NCI-H345 treated with DMSO at 0.1 percent for 48 hours (cell line): ENCODE measurements at regions not wholly inside any gene's neighbourhood (a gene's known extent, or its start where the extent isn't known, plus 50 kb on each side); places are given as distances from the start of the nearest gene placed in this dataset.
"Not testable (repeated sequence)": the region's sequence is repeated elsewhere in the genome, so short reads cannot be mapped to it uniquely, and the experiment has no call there.

Experiments
- DNase-seq: peaks from one replicate; lab custom pipeline; 2025; ENCODE audit not compliant: unreplicated experiment; lab: John Stamatoyannopoulos, UW

DNA sequence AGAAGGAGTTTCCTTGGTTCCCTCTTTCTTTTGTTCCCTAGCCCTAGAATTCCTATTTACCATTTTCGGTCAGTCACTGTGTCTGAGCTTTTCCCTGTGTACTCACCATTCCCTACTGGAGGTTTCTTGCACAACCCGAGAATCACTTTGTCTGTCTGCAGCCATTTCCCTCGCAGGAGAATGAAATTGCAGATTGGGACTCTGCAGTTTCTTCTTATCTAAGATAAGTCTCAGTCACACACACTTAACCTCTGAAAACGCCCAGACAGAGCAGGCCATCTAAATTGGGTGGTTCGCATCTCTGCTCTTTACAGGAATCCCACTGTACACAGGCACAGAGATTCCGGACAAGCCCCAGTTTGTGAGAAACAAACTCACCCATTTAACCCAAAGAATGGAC is 58.6 kb upstream of the CNTNAP2 start:
- no peak for DNase-seq

DNA sequence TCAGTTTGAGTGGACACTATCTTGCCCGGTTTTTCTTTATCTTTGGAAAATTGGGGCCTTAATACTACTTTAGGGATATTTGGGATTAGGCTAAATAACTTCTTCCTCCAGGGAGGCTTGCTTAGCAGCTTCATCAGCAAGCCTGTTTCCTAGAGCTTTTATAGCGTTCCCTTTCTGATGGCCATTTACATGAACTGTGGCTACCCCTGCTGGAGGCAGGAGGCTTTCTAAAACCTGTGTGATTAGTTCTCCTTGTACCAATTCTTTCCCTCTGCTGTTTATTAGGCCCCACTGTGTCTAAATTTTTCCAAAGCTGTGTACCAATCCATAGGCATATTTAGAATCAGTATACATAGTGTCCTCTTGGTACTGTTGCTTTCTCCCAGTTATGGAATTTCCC is 61.7 kb upstream of the CNTNAP2 start:
- DNase-seq = no peak

DNA sequence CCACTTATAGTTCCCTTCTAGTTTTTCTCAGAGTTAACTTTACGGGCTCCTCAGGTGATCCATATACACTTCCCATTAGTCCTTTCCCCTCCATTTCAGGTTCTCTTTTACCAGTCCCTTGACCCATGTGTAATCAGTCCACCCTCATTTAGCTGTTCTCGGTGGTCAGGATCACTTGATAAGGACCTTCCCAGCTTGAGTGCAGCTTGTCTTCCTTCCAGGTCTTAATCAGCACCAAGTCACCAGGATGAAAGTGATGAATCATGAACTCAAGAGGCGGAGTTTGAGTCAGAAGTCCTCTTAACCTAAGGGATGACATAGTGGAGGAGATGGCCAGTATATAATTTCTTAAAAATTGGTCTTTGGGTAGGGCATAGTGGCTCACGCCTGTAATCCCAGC is 63.1 kb upstream of the CNTNAP2 start:
- no peak for DNase-seq

DNA sequence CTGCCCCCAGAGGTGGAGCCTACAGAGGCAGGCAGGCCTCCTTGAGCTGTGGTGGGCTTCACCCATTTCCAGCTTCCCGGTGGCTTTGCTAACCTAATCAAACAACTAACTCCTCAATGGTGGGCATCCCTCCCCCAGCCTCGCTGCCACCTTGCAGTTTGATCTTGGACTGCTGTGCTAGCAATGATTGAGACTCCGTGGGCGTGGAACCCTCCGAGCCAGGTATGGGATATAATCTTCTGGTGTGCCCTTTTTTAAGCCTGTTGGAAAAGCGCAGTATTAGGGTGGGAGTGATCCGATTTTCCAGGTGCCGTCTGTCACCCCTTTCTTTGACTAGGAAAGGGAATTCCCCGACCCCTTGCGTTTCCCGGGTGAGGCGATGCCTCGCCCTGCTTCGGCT is 73.3 kb upstream of the CNTNAP2 start:
- not testable (repeated sequence) for DNase-seq

DNA sequence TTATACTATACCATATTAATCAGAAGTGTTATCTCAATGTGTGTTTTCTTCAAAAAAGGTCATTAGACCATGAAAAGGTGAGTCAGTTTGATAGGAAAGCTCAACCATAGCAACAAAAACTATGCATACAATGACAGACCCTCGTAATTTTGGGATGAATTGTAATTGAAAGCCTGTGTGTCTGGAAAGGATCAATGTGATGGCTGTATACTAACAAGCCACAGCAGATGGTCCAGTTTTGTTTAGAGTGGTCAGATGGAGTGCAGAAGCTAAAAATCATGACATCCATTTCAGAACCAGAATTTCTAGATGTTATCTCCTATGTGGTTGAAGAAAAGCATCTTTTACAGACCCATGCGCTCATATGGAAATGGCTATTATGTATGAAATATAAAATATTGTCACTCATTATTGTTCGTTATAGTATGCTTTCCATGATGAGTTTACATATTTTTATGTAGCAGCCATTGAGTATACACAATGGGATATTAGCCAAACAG is 88.3 kb upstream of the CNTNAP2 start:
- DNase-seq = no peak

DNA sequence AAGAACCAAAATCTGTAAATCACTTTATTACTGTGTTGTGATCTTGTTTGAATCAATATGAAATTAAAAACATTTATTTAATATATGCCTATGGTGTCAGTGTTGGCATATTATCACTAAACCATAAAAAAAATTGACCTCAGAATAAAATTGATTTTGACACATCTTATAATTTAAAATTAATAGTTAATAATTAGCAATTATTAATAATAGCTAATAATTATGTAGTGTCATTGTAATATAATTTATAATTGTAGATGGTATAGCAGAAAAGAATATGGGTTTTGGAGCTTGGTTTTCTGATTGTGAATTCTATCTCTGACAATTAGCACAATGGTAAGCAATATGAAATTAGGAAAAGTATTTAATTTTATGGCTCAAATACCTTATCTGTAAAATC is 89.4 kb upstream of the CNTNAP2 start:
- no peak for DNase-seq

DNA sequence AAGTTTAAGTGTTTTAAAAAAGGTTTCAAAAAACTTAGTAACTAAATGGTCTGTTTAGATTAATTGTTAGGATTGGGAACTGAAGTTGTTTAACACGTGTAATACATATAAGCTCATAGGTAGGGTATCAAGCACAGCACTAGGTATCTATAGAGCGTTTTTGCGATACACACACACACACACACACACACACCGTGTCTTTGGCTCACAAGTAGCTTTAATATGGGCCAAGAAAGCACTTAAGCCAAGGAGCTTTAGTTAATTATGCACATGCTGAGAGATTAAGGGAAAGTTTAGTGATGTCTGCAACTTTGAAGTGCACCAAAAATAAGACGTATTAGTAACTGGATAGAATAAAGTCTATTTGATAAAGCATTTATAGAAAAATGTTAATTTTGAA is 93.8 kb upstream of the CNTNAP2 start:
- no peak for DNase-seq

DNA sequence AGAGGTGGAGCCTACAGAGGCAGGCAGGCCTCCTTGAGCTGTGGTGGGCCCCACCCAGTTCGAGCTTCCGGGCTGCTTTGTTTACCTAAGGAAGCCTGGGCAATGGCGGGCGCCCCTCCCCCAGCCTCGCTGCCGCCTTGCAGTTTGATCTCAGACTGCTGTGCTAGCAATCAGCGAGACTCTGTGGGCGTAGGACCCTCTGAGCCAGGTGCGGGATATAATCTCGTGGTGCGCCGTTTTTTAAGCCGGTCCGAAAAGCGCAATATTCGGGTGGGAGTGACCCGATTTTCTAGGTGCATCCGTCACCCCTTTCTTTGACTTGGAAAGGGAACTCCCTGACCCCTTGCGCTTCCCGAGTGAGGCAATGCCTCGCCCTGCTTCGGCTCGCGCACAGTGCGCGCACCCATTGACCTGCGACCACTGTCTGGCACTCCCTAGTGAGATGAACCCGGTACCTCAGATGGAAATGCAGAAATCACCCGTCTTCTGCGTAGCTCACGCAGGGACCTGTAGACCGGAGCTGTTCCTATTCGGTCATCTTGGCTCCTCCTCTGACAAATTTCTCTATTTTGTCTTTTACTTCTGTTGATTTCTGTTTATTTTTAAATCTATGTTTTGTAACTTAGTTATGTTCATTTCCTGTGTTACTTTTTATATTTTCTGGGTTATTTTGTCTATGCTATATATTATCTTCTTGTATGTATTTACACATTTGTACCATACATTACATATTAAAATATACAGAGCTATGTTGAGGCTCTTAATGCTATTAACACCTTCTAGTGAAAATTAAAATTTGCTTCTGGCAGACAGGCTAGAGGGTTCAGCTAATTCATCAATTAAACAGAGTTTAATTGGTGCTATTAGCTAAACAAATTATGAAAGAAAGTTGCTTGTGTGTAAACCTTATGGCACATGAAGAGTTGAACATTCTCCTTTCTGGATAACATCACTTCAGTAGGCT is 97.3 kb upstream of the CNTNAP2 start:
- not testable (repeated sequence) for DNase-seq

DNA sequence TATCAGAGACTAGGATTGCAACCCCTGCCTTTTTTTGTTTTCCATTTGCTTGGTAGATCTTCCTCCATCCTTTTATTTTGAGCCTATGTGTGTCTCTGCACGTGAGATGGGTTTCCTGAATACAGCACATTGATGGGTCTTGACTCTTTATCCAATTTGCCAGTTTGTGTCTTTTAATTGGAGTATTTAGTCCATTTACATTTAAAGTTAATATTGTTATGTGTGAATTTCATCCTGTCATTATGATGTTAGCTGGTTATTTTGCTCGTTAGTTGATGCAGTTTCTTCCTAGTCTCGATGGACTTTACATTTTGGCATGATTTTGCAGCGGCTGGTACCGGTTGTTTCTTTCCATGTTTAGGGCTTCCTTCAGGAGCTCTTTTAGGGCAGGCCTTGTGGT is 99.2 kb upstream of the CNTNAP2 start:
- not testable (repeated sequence) for DNase-seq

DNA sequence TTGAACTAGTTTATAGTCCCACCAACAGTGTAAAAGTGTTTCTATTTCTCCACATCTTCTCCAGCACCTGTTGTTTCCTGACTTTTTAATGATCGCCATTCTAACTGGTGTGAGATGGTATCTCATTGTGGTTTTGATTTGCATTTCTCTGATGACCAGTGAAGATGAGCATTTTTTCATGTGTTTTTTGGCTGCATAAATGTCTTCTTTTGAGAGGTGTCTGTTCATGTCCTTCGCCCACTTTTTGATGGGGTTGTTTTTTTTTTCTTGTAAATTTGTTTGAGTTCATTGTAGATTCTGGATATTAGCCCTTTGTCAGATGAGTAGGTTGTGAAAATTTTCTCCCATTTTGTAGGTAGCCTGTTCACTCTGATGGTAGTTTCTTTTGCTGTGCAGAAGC is 102.4 kb upstream of the CNTNAP2 start:
- not testable (repeated sequence) for DNase-seq

DNA sequence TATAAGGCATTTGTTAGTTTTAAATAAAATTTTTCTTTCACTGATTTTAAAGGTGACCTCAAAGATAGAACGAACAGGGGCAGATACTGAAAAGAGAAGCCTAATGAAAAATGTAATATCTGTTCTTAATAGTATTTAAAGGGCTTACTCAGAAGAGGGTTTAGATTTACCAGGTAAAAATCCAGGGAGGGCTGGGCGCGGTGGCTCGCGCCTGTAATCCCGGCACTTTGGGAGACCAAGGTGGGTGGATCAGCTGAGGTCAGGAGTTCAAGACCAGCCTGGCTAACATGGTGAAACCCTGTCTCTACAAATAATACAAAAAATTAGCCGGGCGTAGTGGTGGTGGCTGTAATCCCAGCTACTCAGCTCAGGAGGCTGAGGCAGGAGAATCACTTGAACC is 108.3 kb upstream of the CNTNAP2 start:
- no peak for DNase-seq

DNA sequence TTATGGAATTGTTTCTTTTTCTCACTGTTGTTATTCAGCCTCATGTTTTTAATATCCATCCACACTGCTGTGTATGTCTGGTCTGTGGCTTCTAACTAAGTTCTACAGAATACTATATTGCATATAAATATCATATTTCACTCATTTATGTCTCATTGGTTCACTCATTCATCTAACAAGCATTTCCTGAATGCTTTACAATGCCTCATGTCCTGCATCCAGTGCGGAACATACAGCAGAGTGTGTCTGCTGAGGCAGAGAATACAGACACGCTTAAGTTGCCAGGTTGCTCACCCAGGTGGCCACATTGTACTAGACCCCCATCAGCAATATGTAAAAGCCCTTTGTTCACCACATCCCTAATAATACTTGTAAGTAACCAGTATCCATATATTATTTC is 111.8 kb upstream of the CNTNAP2 start:
- DNase-seq = no peak

DNA sequence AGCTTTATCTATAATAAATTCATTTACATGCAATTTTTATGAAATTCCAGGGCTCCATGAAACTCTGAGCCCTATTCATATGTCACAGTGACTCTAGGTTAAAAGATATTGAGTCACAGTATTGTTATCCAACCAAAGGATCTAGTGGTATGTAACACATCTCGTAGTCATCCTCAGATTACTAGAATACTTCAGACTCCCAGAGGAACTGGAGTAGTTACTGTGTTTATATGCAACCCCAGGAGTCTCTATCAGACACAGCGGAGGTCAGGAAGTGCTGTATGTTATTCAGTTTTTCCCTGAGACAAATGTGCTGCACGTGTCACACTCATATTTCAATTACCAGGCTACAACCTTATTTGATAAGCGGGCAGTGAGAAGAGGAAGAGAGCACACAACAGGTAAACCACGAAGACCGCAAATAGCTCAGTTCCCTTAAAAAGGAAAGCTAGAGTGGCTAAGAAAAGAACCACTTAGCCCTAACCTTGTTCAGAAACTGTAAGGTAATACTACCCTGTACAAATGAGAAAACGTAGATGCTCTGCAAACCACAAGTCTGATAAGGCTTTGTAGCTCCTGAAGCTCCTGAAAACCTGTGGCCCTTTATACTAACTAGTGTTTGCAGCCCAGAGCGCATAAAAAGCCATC is 114.0 kb upstream of the CNTNAP2 start:
- no peak for DNase-seq

DNA sequence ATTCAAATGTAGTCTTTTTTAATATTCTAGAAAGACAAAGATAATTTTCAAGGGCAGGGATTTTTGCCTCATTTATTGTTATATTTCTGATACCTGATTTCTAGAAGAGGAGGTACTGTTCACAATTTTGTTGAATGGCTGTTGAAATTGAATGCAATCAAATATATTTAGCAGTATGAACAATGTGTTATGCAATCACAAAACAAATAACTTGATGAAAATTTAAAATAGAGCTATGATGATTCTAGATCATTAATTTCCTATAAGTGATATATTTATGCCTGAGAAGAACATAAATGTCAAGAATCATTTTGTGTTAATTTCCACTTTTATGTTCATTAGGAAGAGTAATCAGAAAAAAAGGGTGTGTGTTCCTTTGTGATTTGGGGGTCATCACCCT is 114.6 kb upstream of the CNTNAP2 start:
- DNase-seq = no peak

DNA sequence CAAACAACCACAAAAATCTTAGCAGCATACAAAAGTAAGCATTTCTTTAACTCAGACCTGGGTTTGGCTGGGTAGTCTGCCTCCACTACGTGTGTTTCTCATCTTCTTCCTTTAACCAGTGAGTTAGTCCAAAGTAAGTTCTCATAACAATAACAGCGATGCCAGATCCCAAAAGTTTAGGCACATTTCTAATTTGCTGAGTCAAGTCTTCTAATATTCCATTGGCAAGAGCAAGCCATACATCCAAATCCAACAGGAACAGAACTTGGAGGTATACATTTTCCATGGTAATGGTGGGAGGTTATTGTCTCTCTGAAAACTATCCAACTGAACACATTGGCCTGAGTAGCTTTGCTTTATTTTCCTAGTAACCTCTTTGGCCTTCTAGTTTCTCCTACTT is 115.7 kb upstream of the CNTNAP2 start:
- no peak for DNase-seq

DNA sequence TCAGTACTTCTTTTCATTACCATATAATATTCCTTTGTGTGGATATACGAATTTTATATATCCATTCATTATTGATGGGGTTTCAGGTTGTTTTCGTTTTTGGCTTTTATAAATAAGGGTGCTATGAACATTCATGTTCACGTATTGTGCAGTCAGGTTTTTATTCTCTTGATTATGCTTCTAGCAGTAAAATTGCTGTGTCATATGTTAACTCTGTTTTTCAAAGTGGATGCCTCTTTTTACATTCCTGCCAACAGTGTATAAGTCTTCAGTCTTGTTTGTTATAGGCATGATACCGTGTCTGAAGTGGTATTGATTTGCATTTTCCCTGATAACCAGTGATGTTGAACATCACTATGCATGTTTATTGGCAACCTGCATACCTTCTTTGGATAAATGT is 127.1 kb upstream of the CNTNAP2 start:
- DNase-seq = no peak

DNA sequence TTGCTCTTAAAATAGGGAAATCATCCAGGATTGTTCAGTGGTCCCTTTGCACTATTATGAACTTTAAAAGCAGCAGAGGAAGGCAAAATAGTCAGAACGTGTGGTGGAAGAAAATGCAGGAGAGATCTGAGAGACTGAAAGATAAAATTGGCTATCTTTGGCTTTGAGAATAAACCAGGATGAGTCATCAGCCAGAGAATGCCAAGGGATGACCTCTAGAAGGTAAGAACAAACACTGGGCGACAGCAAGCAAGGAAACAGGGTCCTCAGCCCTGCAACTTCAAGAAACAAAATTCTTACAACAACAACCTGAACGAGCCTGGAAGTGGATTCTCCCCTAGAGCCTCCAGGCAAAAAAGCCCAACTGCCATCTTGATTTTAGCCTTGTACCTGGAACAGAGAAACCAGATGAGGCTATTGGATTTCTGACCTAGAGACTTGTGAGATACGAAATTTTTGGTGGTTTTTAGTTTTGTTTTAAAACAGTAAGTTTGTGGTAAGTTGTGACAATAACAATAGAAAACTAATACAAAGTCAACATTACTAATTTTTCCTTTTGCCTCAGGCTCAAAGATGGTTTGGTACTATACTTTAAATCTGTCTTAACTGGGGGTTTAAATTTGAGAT is 130.2 kb upstream of the CNTNAP2 start:
- DNase-seq = no peak

DNA sequence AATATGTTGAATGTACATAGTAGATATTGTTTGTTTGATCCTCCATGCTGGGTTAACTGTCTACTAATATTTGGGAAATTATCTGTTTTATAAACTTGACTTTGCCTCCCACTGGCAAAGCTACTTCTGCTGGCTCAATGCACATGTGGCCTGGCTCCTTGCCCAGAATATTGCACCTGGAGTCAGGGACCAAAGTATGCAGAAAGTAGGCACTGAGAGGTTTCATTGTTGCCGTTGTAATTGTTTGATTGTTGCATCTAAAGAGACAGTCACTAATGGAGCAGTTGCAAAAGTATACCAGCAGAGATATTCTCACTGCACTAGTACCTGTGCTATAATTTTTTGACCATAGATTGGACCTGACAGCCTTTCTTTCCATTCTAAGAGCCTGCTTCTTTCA is 137.8 kb upstream of the CNTNAP2 start:
- DNase-seq = peak; percentile 97

DNA sequence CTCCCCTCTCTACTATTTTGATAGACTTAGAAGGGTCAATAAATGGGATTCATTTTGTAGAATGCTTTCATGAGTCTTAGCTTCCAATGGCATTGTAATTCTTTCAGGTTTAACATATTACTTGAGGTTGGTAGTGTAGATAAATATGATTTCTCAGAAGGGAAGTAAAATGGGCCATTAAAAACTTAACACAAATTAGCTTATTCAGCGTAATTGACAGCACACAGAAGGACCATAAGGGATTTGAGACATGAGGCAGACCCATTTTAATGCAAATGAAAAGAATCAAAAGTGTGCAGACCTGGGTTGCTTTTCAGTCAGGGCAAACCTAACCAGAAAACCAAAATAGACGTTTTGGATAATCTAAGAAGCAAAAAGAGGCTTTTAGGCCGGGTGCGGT is 156.6 kb upstream of the CNTNAP2 start:
- no peak for DNase-seq

DNA sequence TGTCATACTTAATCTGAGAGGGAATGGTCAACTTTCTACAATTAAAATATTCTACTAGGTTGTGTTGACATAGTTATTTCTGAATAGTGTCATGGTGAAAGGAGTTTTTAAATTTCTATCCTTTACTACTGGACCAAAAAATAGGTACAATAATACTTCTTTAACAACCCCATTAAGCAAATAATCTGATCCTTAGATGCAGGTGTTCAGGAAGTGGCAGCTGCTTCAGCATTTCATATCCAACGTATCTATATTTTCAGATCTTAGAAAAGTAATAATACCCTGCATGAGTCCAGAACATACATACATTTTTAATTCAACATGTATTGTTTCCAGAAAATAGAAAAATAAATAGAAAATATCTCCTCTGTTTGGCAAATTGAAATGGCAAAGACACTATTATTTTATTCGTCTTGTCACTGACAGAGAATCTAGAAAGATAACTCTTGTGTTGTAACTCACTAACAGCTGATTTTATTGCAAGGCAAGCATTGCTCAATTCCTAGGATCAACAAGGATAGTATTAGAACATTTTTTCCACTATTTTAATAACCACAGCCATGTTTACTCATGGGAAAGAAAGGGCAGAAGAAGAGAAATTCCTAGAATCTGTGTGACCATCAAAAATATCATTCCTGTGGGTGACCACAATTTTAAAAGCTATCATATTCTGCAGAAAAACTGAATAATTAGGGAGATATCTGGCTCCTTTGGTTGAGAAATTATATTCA is 159.3 kb upstream of the CNTNAP2 start:
- no peak for DNase-seq

DNA sequence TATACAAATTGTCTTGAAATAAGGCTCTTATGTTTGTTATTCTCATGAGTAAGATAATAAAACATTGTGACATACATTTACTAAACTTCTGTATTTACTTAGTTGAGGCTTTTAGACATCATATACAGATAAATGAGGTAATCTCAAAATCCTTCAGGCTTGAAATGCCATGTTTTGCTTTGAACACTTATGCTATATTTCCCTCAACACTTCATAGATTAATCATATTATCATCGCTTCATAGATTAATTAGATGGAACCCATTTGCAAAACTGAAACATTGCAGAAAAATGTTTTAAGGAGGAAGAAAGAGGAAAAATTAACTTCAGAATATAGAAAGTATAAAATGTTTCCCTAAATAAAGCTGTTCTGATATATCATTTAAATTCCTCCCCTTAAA is 165.0 kb upstream of the CNTNAP2 start:
- no peak for DNase-seq
